ENCODE measurements at regions not wholly inside any gene's neighbourhood (a gene's known extent, or its start where the extent isn't known, plus 50 kb on each side); places are given as distances from the start of the nearest gene placed in this dataset.

GRCh38 chr12:125249066-125249824, 184.0 kb downstream of the AACS start:
- no peaks in the 10 kb centered on the region for H4K20me1 ChIP-seq (ENCODE audit: insufficient read depth, low read length)
- DNase-seq (ENCODE audit: insufficient read length, low spot score, missing footprints): no peak
- TF ChIP-seq CTCF (IDR thresholded peaks at IDR 0.05; ENCODE audit: extremely low read depth, low read depth, low read length): no peak
- H3K4me3 ChIP-seq (ENCODE audit: insufficient read depth, low read length): no peak overlapping the region
- no peaks in the 10 kb centered on the region for H3K9me3 ChIP-seq (ENCODE audit: low read depth, low read length)
- no peaks in the 10 kb centered on the region for H3K36me3 ChIP-seq (ENCODE audit: insufficient read depth, low read length)
- H3K4me2 ChIP-seq (ENCODE audit: insufficient read depth, low read length): no peak overlapping the region
- H3K79me2 ChIP-seq (ENCODE audit: insufficient read depth, low read length): no peaks in the 10 kb centered on the region
- no peak overlapping the region for H3K27ac ChIP-seq (ENCODE audit: low read depth, low read length)
- no peak overlapping the region for H2AFZ ChIP-seq (ENCODE audit: low read length)
- no peaks in the 10 kb centered on the region for H3K4me1 ChIP-seq (ENCODE audit: insufficient read depth, low read length)
- H3K27me3 ChIP-seq (ENCODE audit: insufficient read depth, low read length): no peaks in the 10 kb centered on the region

DNA sequence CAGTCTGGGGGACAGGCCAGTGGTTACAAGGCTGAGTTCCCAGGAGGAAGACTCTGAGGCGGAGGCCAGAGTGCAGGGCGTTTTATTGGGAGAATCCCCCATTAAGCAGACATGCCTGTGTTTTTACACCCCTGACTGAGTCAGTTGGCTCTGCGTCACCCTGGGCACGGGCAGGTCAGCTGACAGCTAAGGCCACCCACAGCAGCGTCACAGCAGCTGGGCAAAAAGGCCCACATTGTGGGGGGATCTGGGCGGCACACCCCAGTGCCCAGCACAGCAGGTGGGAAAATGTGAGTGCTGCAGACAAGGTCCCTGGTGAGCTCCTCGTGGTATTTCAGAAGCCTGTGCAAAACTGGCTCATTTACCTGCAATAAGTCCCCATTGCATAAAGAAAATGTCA, 184.7 kb downstream of the AACS start:
- Histone ChIP-seq H3K36me3 (ENCODE audit: insufficient read depth, low read length) (no peaks in the 10 kb centered on the region), H3K4me3 (ENCODE audit: insufficient read depth, low read length) (no peak overlapping the region), H3K79me2 (ENCODE audit: insufficient read depth, low read length) (no peaks in the 10 kb centered on the region), H3K4me1 (ENCODE audit: insufficient read depth, low read length) (no peaks in the 10 kb centered on the region), H3K9me3 (ENCODE audit: low read depth, low read length) (no peaks in the 10 kb centered on the region), H3K27ac (ENCODE audit: low read depth, low read length) (no peak overlapping the region), H3K4me2 (ENCODE audit: insufficient read depth, low read length) (no peak overlapping the region), H4K20me1 (ENCODE audit: insufficient read depth, low read length) (no peaks in the 10 kb centered on the region), H2AFZ (ENCODE audit: low read length) (no peak overlapping the region), H3K27me3 (ENCODE audit: insufficient read depth, low read length) (no peaks in the 10 kb centered on the region)
- TF ChIP-seq CTCF (IDR thresholded peaks at IDR 0.05; ENCODE audit: extremely low read depth, low read depth, low read length): no peak
- no peak for DNase-seq (ENCODE audit: insufficient read length, low spot score, missing footprints)

DNA sequence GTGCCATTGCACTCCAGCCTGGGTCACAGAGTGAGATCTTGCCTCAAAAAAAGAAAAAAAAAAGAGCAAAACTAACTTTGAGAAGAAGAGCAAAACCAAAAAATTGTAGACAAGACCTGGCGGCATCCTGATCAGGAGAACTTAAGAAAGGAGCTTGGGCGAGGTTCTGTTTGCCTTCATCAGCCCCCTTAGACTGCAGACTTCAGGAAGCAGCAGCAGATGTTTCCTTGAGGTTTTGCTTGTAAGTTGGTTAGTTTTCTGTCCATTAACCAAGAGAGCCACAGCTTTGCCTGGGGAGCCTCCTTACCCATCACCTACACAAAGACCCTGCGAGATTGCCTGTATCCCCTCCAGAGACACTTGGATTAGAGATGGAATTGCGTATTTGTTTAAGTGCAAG, 189.0 kb downstream of the AACS start:
- no peak overlapping the region for H2AFZ ChIP-seq (ENCODE audit: low read length)
- no peak overlapping the region for H3K27ac ChIP-seq (ENCODE audit: low read depth, low read length)
- no peak overlapping the region for H3K4me2 ChIP-seq (ENCODE audit: insufficient read depth, low read length)
- H3K4me3 ChIP-seq (ENCODE audit: insufficient read depth, low read length): no peak overlapping the region
- H3K79me2 ChIP-seq (ENCODE audit: insufficient read depth, low read length): no peaks in the 10 kb centered on the region
- H3K4me1 ChIP-seq (ENCODE audit: insufficient read depth, low read length): no peaks in the 10 kb centered on the region
- no peaks in the 10 kb centered on the region for H3K27me3 ChIP-seq (ENCODE audit: insufficient read depth, low read length)
- DNase-seq (ENCODE audit: insufficient read length, low spot score, missing footprints): no peak
- H4K20me1 ChIP-seq (ENCODE audit: insufficient read depth, low read length): no peaks in the 10 kb centered on the region
- no peaks in the 10 kb centered on the region for H3K9me3 ChIP-seq (ENCODE audit: low read depth, low read length)
- no peaks in the 10 kb centered on the region for H3K36me3 ChIP-seq (ENCODE audit: insufficient read depth, low read length)
- TF ChIP-seq CTCF (IDR thresholded peaks at IDR 0.05; ENCODE audit: extremely low read depth, low read depth, low read length): no peak

- no peaks in the 10 kb centered on the region for H3K4me1 ChIP-seq (ENCODE audit: insufficient read depth, low read length)
- no peaks in the 10 kb centered on the region for H3K79me2 ChIP-seq (ENCODE audit: insufficient read depth, low read length)
- no peaks in the 10 kb centered on the region for H4K20me1 ChIP-seq (ENCODE audit: insufficient read depth, low read length)
- H3K27ac ChIP-seq (ENCODE audit: low read depth, low read length): no peak overlapping the region
- H3K9me3 ChIP-seq (ENCODE audit: low read depth, low read length): no peaks in the 10 kb centered on the region
- no peak overlapping the region for H3K4me3 ChIP-seq (ENCODE audit: insufficient read depth, low read length)
- no peaks in the 10 kb centered on the region for H3K27me3 ChIP-seq (ENCODE audit: insufficient read depth, low read length)
- no peak overlapping the region for H2AFZ ChIP-seq (ENCODE audit: low read length)
- no peak overlapping the region for H3K4me2 ChIP-seq (ENCODE audit: insufficient read depth, low read length)
- DNase-seq (ENCODE audit: insufficient read length, low spot score, missing footprints): no peak
- H3K36me3 ChIP-seq (ENCODE audit: insufficient read depth, low read length): no peaks in the 10 kb centered on the region
- no peak for TF ChIP-seq CTCF (IDR thresholded peaks at IDR 0.05; ENCODE audit: extremely low read depth, low read depth, low read length)
Measured at GRCh38 chr12:125254856-125255255, 189.6 kb downstream of the AACS start.
